BJ (cell line): ENCODE measurements at regions not wholly inside any gene's neighbourhood (a gene's known extent, or its start where the extent isn't known, plus 50 kb on each side); places are given as distances from the start of the nearest gene placed in this dataset.

ENCODE experiments used
- CTCF ChIA-PET: fragments of 350-600 bp; formaldehyde crosslinking; extraction: SDS; loops from one replicate; lab custom pipeline; 2021; ENCODE audit warnings: antibody characterized with exemption, inconsistent platforms; lab: Yijun Ruan, JAX
- POLR2A ChIA-PET: fragments of 300-600 bp; sonication (Branson Sonifier 250); formaldehyde crosslinking; extraction: SDS; loops from one replicate; lab custom pipeline; 2021; ENCODE audit warnings: antibody characterized with exemption; lab: Charles Lee
- DNase-seq: peaks from one replicate; pipeline ENCODE4 v3.0.0-alpha.2; 2011; ENCODE audit warnings: low read depth
- H3K27me3 ChIP-seq: 2 replicates; pipeline ENCODE4 v1.6.0; 2011; ENCODE audit warnings: low read length; ENCODE audit not compliant: control insufficient read depth, insufficient read depth
- H3K36me3 ChIP-seq: 2 replicates; pipeline ENCODE4 v1.5.1; 2011; ENCODE audit warnings: low read length; ENCODE audit not compliant: control insufficient read depth, insufficient read depth
- H3K4me3 ChIP-seq: 2 replicates; pipeline ENCODE4 v1.5.1; 2011; ENCODE audit warnings: low read depth, mild to moderate bottlenecking, control low read depth, low read length
- CTCF ChIP-seq: IDR thresholded peaks from 2 replicates; pipeline ENCODE4 v1.5.1; 2011; ENCODE audit warnings: low read depth, mild to moderate bottlenecking, control low read depth, inconsistent platforms, low read length, moderate library complexity; ENCODE audit not compliant: insufficient read depth

GRCh38 chr1:191582169-191582568 is 576.1 kb upstream of the RGS18 start:
- no peak for TF ChIP-seq CTCF
- Histone ChIP-seq H3K4me3 (no peak overlapping the region), H3K36me3 (no peaks in the 10 kb centered on the region), H3K27me3 (no peaks in the 10 kb centered on the region)
- CTCF ChIA-PET, result no interaction called here
- no peak for DNase-seq
- POLR2A ChIA-PET, result no interaction called here

GRCh38 chr1:191585095-191585494 is 573.2 kb upstream of the RGS18 start:
- ChIA-PET POLR2A (no interaction called here), CTCF (no interaction called here)
- no peak for DNase-seq
- no peaks in the 10 kb centered on the region for H3K27me3 ChIP-seq
- no peak for TF ChIP-seq CTCF
- H3K36me3 ChIP-seq, result no peaks in the 10 kb centered on the region
- no peak overlapping the region for H3K4me3 ChIP-seq

- POLR2A ChIA-PET, result no interaction called here
- Histone ChIP-seq H3K4me3 (no peak overlapping the region), H3K27me3 (no peaks in the 10 kb centered on the region), H3K36me3 (no peaks in the 10 kb centered on the region)
- DNase-seq, result no peak
- TF ChIP-seq CTCF, result no peak
- CTCF ChIA-PET, result no interaction called here
Measured at GRCh38 chr1:191588905-191589304, 569.4 kb upstream of the RGS18 start.

GRCh38 chr1:191589536-191589935 is 568.7 kb upstream of the RGS18 start:
- ChIA-PET CTCF (no interaction called here), POLR2A (no interaction called here)
- no peaks in the 10 kb centered on the region for H3K36me3 ChIP-seq
- no peaks in the 10 kb centered on the region for H3K27me3 ChIP-seq
- H3K4me3 ChIP-seq, result no peak overlapping the region
- TF ChIP-seq CTCF, result no peak
- DNase-seq, result no peak

- no peak overlapping the region for H3K4me3 ChIP-seq
- POLR2A ChIA-PET, result no interaction called here
- H3K36me3 ChIP-seq, result no peaks in the 10 kb centered on the region
- no peak for TF ChIP-seq CTCF
- no peaks in the 10 kb centered on the region for H3K27me3 ChIP-seq
- CTCF ChIA-PET, result no interaction called here
- DNase-seq, result no peak
Measured at GRCh38 chr1:191590578-191590977, 567.7 kb upstream of the RGS18 start.

- Histone ChIP-seq H3K36me3 (no peaks in the 10 kb centered on the region), H3K4me3 (no peak overlapping the region), H3K27me3 (no peaks in the 10 kb centered on the region)
- no peak for TF ChIP-seq CTCF
- no peak for DNase-seq
- ChIA-PET CTCF (no interaction called here), POLR2A (no interaction called here)
Measured at GRCh38 chr1:191592039-191592438, 566.2 kb upstream of the RGS18 start.
